Liver (tissue), 8 donors: ENCODE measurements at regions not wholly inside any gene's neighbourhood (a gene's known extent, or its start where the extent isn't known, plus 50 kb on each side); places are given as distances from the start of the nearest gene placed in this dataset.

ENCODE experiments used
- DNase-seq: peaks from one replicate; pipeline ENCODE4 v3.0.0-alpha.2; 2017; ENCODE audit warnings: low spot score
- H3K27ac ChIP-seq, 2 donors: one replicate each; pipeline ENCODE4 v1.7.0; 2013; ENCODE audit warnings: inconsistent platforms in 2 of 2, low read length in 2 of 2, control low read depth in 1 of 2, low read depth in 1 of 2, mild to moderate bottlenecking in 1 of 2
- H3K27me3 ChIP-seq, 4 donors: one replicate each; pipeline versions ENCODE4 v1.6.1 to v1.7.0; 2013; ENCODE audit warnings: low read length in 3 of 4, inconsistent platforms in 1 of 4, mild to moderate bottlenecking in 1 of 4, moderate library complexity in 1 of 4; ENCODE audit not compliant: control insufficient read depth in 4 of 4, insufficient read depth in 4 of 4
- H3K36me3 ChIP-seq, 4 donors: one replicate each; pipeline versions ENCODE4 v1.6.1 to v1.7.0; 2013; ENCODE audit warnings: low read length in 3 of 4, mild to moderate bottlenecking in 3 of 4, low read depth in 1 of 4, moderate library complexity in 1 of 4; ENCODE audit not compliant: control insufficient read depth in 4 of 4, insufficient read depth in 3 of 4
- H3K4me1 ChIP-seq, 4 donors: one replicate each; pipeline versions ENCODE4 v1.6.1 to v1.7.0; 2013; ENCODE audit warnings: low read length in 3 of 4, mild to moderate bottlenecking in 3 of 4, moderate library complexity in 1 of 4; ENCODE audit not compliant: control insufficient read depth in 4 of 4, insufficient read depth in 4 of 4
- H3K4me3 ChIP-seq, 3 donors: one replicate each; pipeline versions ENCODE4 v1.6.1 to v1.7.0; 2013; ENCODE audit warnings: low read length in 3 of 3, control low read depth in 1 of 3, low read depth in 1 of 3, mild to moderate bottlenecking in 1 of 3
- H3K9ac ChIP-seq, 2 donors: one replicate each; pipeline ENCODE4 v1.7.0; 2013; ENCODE audit warnings: low read length in 2 of 2, mild to moderate bottlenecking in 2 of 2, moderate library complexity in 2 of 2, control low read depth in 1 of 2, low read depth in 1 of 2
- H3K9me3 ChIP-seq, 4 donors: one replicate each; pipeline versions ENCODE4 v1.6.1 to v1.7.0; 2013; ENCODE audit warnings: low read length in 3 of 4; ENCODE audit not compliant: control insufficient read depth in 4 of 4
- ATF3 ChIP-seq: IDR thresholded peaks from 2 replicates; pipeline ENCODE4 v1.6.1; 2016; ENCODE audit warnings: antibody characterized with exemption
- CTCF ChIP-seq: fragments of 150-350 bp; IDR thresholded peaks from 2 replicates; pipeline ENCODE4 v1.5.1; 2017; ENCODE audit warnings: improper control_type of control experiment, low read depth, low read length; ENCODE audit not compliant: missing input control
- EGR1 ChIP-seq, 2 donors: IDR thresholded peaks; 2 replicates each; pipeline ENCODE4 v1.6.1; 2016 to 2018; ENCODE audit warnings: antibody characterized with exemption in 2 of 2, low read depth in 2 of 2
- FOXA1 ChIP-seq: IDR thresholded peaks from 2 replicates; pipeline ENCODE4 v1.6.1; 2016; ENCODE audit warnings: antibody characterized with exemption
- FOXA2 ChIP-seq: IDR thresholded peaks from 2 replicates; pipeline ENCODE4 v1.6.1; 2016; ENCODE audit warnings: antibody characterized with exemption
- GABPA ChIP-seq, 2 donors: IDR thresholded peaks in 1 of 2; conservative IDR thresholded peaks in 1 of 2; 2 replicates each; pipeline ENCODE4 v1.6.1; 2016; ENCODE audit warnings: antibody characterized with exemption in 2 of 2, mild to moderate bottlenecking in 1 of 2, moderate library complexity in 1 of 2
- HNF4A ChIP-seq, 2 donors: conservative IDR thresholded peaks; 2 replicates each; pipeline ENCODE4 v1.6.1; 2016; ENCODE audit warnings: antibody characterized with exemption in 2 of 2, mild to moderate bottlenecking in 2 of 2
- HNF4G ChIP-seq: IDR thresholded peaks from 2 replicates; pipeline ENCODE4 v1.6.1; 2016; ENCODE audit warnings: antibody characterized with exemption
- JUND ChIP-seq, 2 donors: IDR thresholded peaks; 2 replicates each; pipeline ENCODE4 v1.6.1; 2016; ENCODE audit warnings: antibody characterized with exemption in 2 of 2
- MAX ChIP-seq: IDR thresholded peaks from 2 replicates; pipeline ENCODE4 v1.6.1; 2016; ENCODE audit warnings: antibody characterized with exemption
- NR2F2 ChIP-seq: IDR thresholded peaks from 2 replicates; pipeline ENCODE4 v1.6.1; 2016; ENCODE audit warnings: antibody characterized with exemption
- RAD21 ChIP-seq, 2 donors: IDR thresholded peaks; 2 replicates each; pipeline ENCODE4 v1.6.1; 2016; ENCODE audit warnings: antibody characterized with exemption in 2 of 2, mild to moderate bottlenecking in 2 of 2
- REST ChIP-seq: IDR thresholded peaks from 2 replicates; pipeline ENCODE4 v1.6.1; 2016; ENCODE audit warnings: antibody characterized with exemption, mild to moderate bottlenecking
- RXRA ChIP-seq, 2 donors: IDR thresholded peaks; 2 replicates each; pipeline ENCODE4 v1.6.1; 2017 to 2018; ENCODE audit warnings: antibody characterized with exemption in 2 of 2, mild to moderate bottlenecking in 1 of 2
- SP1 ChIP-seq: IDR thresholded peaks from 2 replicates; pipeline ENCODE4 v1.6.1; 2018; ENCODE audit warnings: antibody characterized with exemption, mild to moderate bottlenecking
- TAF1 ChIP-seq: conservative IDR thresholded peaks from 2 replicates; pipeline ENCODE4 v1.6.1; 2016; ENCODE audit warnings: antibody characterized with exemption, mild to moderate bottlenecking
- YY1 ChIP-seq: IDR thresholded peaks from 2 replicates; pipeline ENCODE4 v1.6.1; 2016; ENCODE audit warnings: antibody characterized with exemption, mild to moderate bottlenecking
- ZBTB33 ChIP-seq: IDR thresholded peaks from 2 replicates; pipeline ENCODE4 v1.6.1; 2016; ENCODE audit warnings: antibody characterized with exemption
- WGBS: extraction: QIAGEN DNeasy Blood & Tissue Kit; methylation state at CpG from one replicate; pipeline ENCODE4 v1.1.7; 2013; 5-methylcytosine and 5-hydroxymethylcytosine counted together
- donor health status: healthy.
- donor health status: healthy.
- donor health status: healthy.
- donor health status: healthy.
- donor health status: healthy.

- no peak overlapping the region for H3K27ac ChIP-seq
- DNase-seq: no peak
- H3K9me3 ChIP-seq: no peaks in the 10 kb centered on the region
- TF ChIP-seq NR2F2: no peak
- TF ChIP-seq TAF1: no peak
- no peaks in the 10 kb centered on the region for H3K36me3 ChIP-seq
- no peak overlapping the region for H3K4me3 ChIP-seq
- H3K4me1 ChIP-seq: no peaks in the 10 kb centered on the region
- no peak overlapping the region for H3K9ac ChIP-seq
- 92% methylated on average over 6 of the region's 6 CpGs for WGBS
- no peaks in the 10 kb centered on the region for H3K27me3 ChIP-seq
These were observed 86.3 kb upstream of the LRRN1 start for GRCh38 chr3:3712971-3713370.

GRCh38 chr3:3708769-3709115, 90.5 kb upstream of the LRRN1 start:
- Histone ChIP-seq H3K27me3 (no peaks in the 10 kb centered on the region), H3K4me3 (no peak overlapping the region), H3K27ac (no peak overlapping the region), H3K9ac (no peak overlapping the region), H3K36me3 (no peaks in the 10 kb centered on the region), H3K9me3 (no peaks in the 10 kb centered on the region), H3K4me1 (no peaks in the 10 kb centered on the region)
- DNase-seq: no peak
- TF ChIP-seq NR2F2: no peak
- no peak for TF ChIP-seq FOXA1
- no peak for TF ChIP-seq SP1
- TF ChIP-seq MAX: no peak
- TF ChIP-seq ATF3: no peak
- no peak for TF ChIP-seq GABPA (IDR thresholded peaks at IDR 0.05 in 1 of 2, conservative IDR thresholded peaks at IDR 0.05 in 1 of 2)
- TF ChIP-seq TAF1: no peak
- TF ChIP-seq RAD21 (IDR thresholded peaks at IDR 0.05): no peak
- TF ChIP-seq YY1: no peak
- no peak for TF ChIP-seq HNF4G

- Histone ChIP-seq H3K4me3 (no peak overlapping the region), H3K27me3 (no peaks in the 10 kb centered on the region)
- WGBS: 78% methylated on average over 6 of the region's 6 CpGs
These were observed 91.1 kb upstream of the LRRN1 start for GRCh38 chr3:3707858-3708768.

More at GRCh38 chr3:3707858-3708768, 91.1 kb upstream of the LRRN1 start:
- Histone ChIP-seq H3K9me3 (no peaks in the 10 kb centered on the region), H3K27ac (no peak overlapping the region), H3K4me1 (no peaks in the 10 kb centered on the region), H3K36me3 (no peaks in the 10 kb centered on the region), H3K9ac (no peak overlapping the region)
- no peak for DNase-seq
- TF ChIP-seq FOXA2 (no peak), RXRA (IDR thresholded peaks at IDR 0.05) (no peak), JUND (IDR thresholded peaks at IDR 0.05) (no peak), TAF1 (no peak), EGR1 (IDR thresholded peaks at IDR 0.05; ENCODE audit: low read depth in 2 of 2) (no peak), SP1 (no peak), CTCF (no peak), HNF4G (no peak), HNF4A (conservative IDR thresholded peaks at IDR 0.05) (no peak), ZBTB33 (no peak), REST (no peak), FOXA1 (no peak), MAX (no peak), RAD21 (IDR thresholded peaks at IDR 0.05) (no peak), ATF3 (no peak)
